Panc1 (cell line): ENCODE measurements at regions not wholly inside any gene's neighbourhood (a gene's known extent, or its start where the extent isn't known, plus 50 kb on each side); places are given as distances from the start of the nearest gene placed in this dataset.

ENCODE experiments used
- POLR2AphosphoS5 ChIP-seq: IDR thresholded peaks from 2 replicates; pipeline ENCODE4 v1.6.1; 2012; ENCODE audit warnings: mild to moderate bottlenecking, low read depth, low read length, moderate library complexity
- TF ChIP-seq, protein P1 (sequence below): fragments of 450-650 bp; IDR thresholded peaks from 2 replicates; pipeline ENCODE4 v1.5.1; 2017; ENCODE audit warnings: mild to moderate bottlenecking
- TF ChIP-seq, protein P2 (sequence below), 2 experiments: IDR thresholded peaks; 2 replicates each; pipeline ENCODE4 v1.6.1; 2011 to 2012; ENCODE audit warnings: low read depth in 2 of 2, control low read depth in 1 of 2, low read length in 1 of 2, mild to moderate bottlenecking in 1 of 2, moderate library complexity in 1 of 2; ENCODE audit not compliant: insufficient read depth in 1 of 2

GRCh38 chr3:117366574-117366973, 657.0 kb downstream of the TUSC7 start:
- TF ChIP-seq, protein P1, sequence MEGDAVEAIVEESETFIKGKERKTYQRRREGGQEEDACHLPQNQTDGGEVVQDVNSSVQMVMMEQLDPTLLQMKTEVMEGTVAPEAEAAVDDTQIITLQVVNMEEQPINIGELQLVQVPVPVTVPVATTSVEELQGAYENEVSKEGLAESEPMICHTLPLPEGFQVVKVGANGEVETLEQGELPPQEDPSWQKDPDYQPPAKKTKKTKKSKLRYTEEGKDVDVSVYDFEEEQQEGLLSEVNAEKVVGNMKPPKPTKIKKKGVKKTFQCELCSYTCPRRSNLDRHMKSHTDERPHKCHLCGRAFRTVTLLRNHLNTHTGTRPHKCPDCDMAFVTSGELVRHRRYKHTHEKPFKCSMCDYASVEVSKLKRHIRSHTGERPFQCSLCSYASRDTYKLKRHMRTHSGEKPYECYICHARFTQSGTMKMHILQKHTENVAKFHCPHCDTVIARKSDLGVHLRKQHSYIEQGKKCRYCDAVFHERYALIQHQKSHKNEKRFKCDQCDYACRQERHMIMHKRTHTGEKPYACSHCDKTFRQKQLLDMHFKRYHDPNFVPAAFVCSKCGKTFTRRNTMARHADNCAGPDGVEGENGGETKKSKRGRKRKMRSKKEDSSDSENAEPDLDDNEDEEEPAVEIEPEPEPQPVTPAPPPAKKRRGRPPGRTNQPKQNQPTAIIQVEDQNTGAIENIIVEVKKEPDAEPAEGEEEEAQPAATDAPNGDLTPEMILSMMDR = no peak
- TF ChIP-seq, protein P2, sequence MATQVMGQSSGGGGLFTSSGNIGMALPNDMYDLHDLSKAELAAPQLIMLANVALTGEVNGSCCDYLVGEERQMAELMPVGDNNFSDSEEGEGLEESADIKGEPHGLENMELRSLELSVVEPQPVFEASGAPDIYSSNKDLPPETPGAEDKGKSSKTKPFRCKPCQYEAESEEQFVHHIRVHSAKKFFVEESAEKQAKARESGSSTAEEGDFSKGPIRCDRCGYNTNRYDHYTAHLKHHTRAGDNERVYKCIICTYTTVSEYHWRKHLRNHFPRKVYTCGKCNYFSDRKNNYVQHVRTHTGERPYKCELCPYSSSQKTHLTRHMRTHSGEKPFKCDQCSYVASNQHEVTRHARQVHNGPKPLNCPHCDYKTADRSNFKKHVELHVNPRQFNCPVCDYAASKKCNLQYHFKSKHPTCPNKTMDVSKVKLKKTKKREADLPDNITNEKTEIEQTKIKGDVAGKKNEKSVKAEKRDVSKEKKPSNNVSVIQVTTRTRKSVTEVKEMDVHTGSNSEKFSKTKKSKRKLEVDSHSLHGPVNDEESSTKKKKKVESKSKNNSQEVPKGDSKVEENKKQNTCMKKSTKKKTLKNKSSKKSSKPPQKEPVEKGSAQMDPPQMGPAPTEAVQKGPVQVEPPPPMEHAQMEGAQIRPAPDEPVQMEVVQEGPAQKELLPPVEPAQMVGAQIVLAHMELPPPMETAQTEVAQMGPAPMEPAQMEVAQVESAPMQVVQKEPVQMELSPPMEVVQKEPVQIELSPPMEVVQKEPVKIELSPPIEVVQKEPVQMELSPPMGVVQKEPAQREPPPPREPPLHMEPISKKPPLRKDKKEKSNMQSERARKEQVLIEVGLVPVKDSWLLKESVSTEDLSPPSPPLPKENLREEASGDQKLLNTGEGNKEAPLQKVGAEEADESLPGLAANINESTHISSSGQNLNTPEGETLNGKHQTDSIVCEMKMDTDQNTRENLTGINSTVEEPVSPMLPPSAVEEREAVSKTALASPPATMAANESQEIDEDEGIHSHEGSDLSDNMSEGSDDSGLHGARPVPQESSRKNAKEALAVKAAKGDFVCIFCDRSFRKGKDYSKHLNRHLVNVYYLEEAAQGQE (IDR thresholded peaks at IDR 0.05; ENCODE audit: insufficient read depth in 1 of 2, low read depth in 2 of 2, low read length in 1 of 2) = no peak
- TF ChIP-seq POLR2AphosphoS5 = no peak
